ENCODE measurements at regions not wholly inside any gene's neighbourhood (a gene's known extent, or its start where the extent isn't known, plus 50 kb on each side); places are given as distances from the start of the nearest gene placed in this dataset.
"Not testable (repeated sequence)": the region's sequence is repeated elsewhere in the genome, so short reads cannot be mapped to it uniquely, and the experiment has no call there.

- Histone ChIP-seq H3K4me3 (ENCODE audit: low read depth, low read length) (no peak overlapping the region), H3K27ac (no peak overlapping the region), H3K36me3 (replicated peaks) (no peaks in the 10 kb centered on the region), H3K27me3 (replicated peaks) (no peaks in the 10 kb centered on the region)
- no peak for DNase-seq
- in situ Hi-C loops (cut with HindIII; ENCODE audit: low pct_ligation_motif_present, low sequenced_read_pairs) = no loop called here
- TF ChIP-seq, protein P1, sequence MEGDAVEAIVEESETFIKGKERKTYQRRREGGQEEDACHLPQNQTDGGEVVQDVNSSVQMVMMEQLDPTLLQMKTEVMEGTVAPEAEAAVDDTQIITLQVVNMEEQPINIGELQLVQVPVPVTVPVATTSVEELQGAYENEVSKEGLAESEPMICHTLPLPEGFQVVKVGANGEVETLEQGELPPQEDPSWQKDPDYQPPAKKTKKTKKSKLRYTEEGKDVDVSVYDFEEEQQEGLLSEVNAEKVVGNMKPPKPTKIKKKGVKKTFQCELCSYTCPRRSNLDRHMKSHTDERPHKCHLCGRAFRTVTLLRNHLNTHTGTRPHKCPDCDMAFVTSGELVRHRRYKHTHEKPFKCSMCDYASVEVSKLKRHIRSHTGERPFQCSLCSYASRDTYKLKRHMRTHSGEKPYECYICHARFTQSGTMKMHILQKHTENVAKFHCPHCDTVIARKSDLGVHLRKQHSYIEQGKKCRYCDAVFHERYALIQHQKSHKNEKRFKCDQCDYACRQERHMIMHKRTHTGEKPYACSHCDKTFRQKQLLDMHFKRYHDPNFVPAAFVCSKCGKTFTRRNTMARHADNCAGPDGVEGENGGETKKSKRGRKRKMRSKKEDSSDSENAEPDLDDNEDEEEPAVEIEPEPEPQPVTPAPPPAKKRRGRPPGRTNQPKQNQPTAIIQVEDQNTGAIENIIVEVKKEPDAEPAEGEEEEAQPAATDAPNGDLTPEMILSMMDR (IDR thresholded peaks at IDR 0.05; ENCODE audit: low read depth, low read length, missing control alignments) = no peak
Observed at GRCh38 chr16:58999762-59000161, 265.6 kb upstream of the GOT2 start.

DNA sequence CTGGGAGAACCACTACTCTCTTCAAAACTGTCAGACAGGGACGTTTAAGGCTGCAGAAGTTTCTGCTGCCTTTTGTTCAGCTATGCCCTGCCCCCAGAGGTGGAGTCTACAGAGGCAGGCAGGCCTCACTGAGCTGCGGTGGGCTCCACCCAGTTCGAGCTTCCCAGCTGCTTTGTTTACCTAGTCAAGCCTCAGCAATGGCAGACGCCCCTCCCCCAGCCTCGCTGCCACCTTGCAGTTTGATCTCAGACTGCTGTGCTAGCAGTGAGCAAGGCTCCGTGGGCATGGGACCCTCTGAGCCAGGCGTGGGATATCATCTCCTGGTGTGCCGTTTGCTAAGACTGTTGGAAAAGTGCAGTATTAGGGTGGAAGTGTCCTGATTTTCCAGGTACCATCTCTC is 258.6 kb upstream of the GOT2 start:
- DNase-seq; in situ Hi-C loops (cut with HindIII; ENCODE audit: low pct_ligation_motif_present, low sequenced_read_pairs); H3K36me3 ChIP-seq (replicated peaks); H3K27ac ChIP-seq; H3K4me3 ChIP-seq (ENCODE audit: low read depth, low read length); H3K27me3 ChIP-seq (replicated peaks): not testable (repeated sequence)

- DNase-seq; H3K27me3 ChIP-seq (replicated peaks); H3K27ac ChIP-seq; in situ Hi-C loops (cut with HindIII; ENCODE audit: low pct_ligation_motif_present, low sequenced_read_pairs); H3K4me3 ChIP-seq (ENCODE audit: low read depth, low read length); H3K36me3 ChIP-seq (replicated peaks): not testable (repeated sequence)
Observed at GRCh38 chr16:58983181-58983965, 249.3 kb upstream of the GOT2 start.

GRCh38 chr16:58970775-58971174 is 236.7 kb upstream of the GOT2 start:
- Histone ChIP-seq H3K36me3 (replicated peaks) (no peaks in the 10 kb centered on the region), H3K4me3 (ENCODE audit: low read depth, low read length) (no peak overlapping the region), H3K27ac (no peak overlapping the region), H3K27me3 (replicated peaks) (no peaks in the 10 kb centered on the region)
- in situ Hi-C loops (cut with HindIII; ENCODE audit: low pct_ligation_motif_present, low sequenced_read_pairs) = no loop called here
- TF ChIP-seq, protein P1 (IDR thresholded peaks at IDR 0.05; ENCODE audit: low read depth, low read length, missing control alignments) = no peak
- DNase-seq = no peak

- TF ChIP-seq, protein P1 (IDR thresholded peaks at IDR 0.05; ENCODE audit: low read depth, low read length, missing control alignments) = no peak
Observed at GRCh38 chr16:58963479-58963878, 229.4 kb upstream of the GOT2 start.

GRCh38 chr16:58962811-58963210 is 228.7 kb upstream of the GOT2 start:
- Histone ChIP-seq H3K4me3 (ENCODE audit: low read depth, low read length) (no peak overlapping the region), H3K27me3 (replicated peaks) (no peaks in the 10 kb centered on the region), H3K27ac (no peak overlapping the region), H3K36me3 (replicated peaks) (no peaks in the 10 kb centered on the region)
- in situ Hi-C loops (cut with HindIII; ENCODE audit: low pct_ligation_motif_present, low sequenced_read_pairs) = no loop called here
- DNase-seq = no peak
- TF ChIP-seq, protein P1 (IDR thresholded peaks at IDR 0.05; ENCODE audit: low read depth, low read length, missing control alignments) = no peak

More at GRCh38 chr16:58963479-58963878, 229.4 kb upstream of the GOT2 start:
- DNase-seq = no peak
- Histone ChIP-seq H3K27me3 (replicated peaks) (no peaks in the 10 kb centered on the region), H3K27ac (no peak overlapping the region), H3K36me3 (replicated peaks) (no peaks in the 10 kb centered on the region), H3K4me3 (ENCODE audit: low read depth, low read length) (no peak overlapping the region)
- in situ Hi-C loops (cut with HindIII; ENCODE audit: low pct_ligation_motif_present, low sequenced_read_pairs) = no loop called here

- Histone ChIP-seq H3K36me3 (replicated peaks) (no peaks in the 10 kb centered on the region), H3K27ac (no peak overlapping the region), H3K4me3 (ENCODE audit: low read depth, low read length) (no peak overlapping the region), H3K27me3 (replicated peaks) (no peaks in the 10 kb centered on the region)
- DNase-seq = no peak
- TF ChIP-seq, protein P1 (IDR thresholded peaks at IDR 0.05; ENCODE audit: low read depth, low read length, missing control alignments) = no peak
- in situ Hi-C loops (cut with HindIII; ENCODE audit: low pct_ligation_motif_present, low sequenced_read_pairs) = no loop called here
Observed at GRCh38 chr16:58960484-58960883, 226.4 kb upstream of the GOT2 start.
